ENCODE measurements at regions not wholly inside any gene's neighbourhood (a gene's known extent, or its start where the extent isn't known, plus 50 kb on each side); places are given as distances from the start of the nearest gene placed in this dataset.
"Not testable (repeated sequence)": the region's sequence is repeated elsewhere in the genome, so short reads cannot be mapped to it uniquely, and the experiment has no call there.

- TSS peak; percentile 3 for BruUV-seq (replicated peaks)
- DNase-seq (ENCODE audit: low spot score); H3K9me3 ChIP-seq (ENCODE audit: low read length); intact Hi-C loops (cut with micrococcal nuclease; ENCODE audit: unreplicated experiment); POLR2A ChIA-PET; H3K27ac ChIP-seq (ENCODE audit: extremely low read length, insufficient read depth, low read length); CTCF ChIA-PET (ENCODE audit: low intra/inter-chr PET ratio, low total read pairs); H3K4me1 ChIP-seq (ENCODE audit: insufficient read depth, low read length); FAIRE-seq; H3K4me2 ChIP-seq (ENCODE audit: low read depth, low read length); H2AFZ ChIP-seq (ENCODE audit: low read length); H3K79me2 ChIP-seq (ENCODE audit: insufficient read depth, low read length); H3K27me3 ChIP-seq (ENCODE audit: control insufficient read depth in 1 of 2, insufficient read depth in 2 of 2, low read length in 2 of 2); ATAC-seq; H4K20me1 ChIP-seq (ENCODE audit: insufficient read depth, low read length); H3K4me3 ChIP-seq (replicated peaks in 1 of 3; ENCODE audit: insufficient read depth in 1 of 3, low read depth in 2 of 3, low read length in 3 of 3); H3K9ac ChIP-seq (ENCODE audit: insufficient read depth, low read depth, low read length): not testable (repeated sequence)
- WGBS (ENCODE audit: low lambda C conversion rate) = 100% methylated on average over 5 of the region's 5 CpGs
- in situ Hi-C loops (cut with HindIII; ENCODE audit: extremely low pct_ligation_motif_present, low pct_unique_long_range_greater_than_20kb) = loop anchor here (10.0 kb wide), 1 partner anchor 56 kb away; no protein-coding TSS in a partner anchor
- peaks cover 10 to 48% of the 10 kb centered on the region in 2 experiments; a peak in 4 of 5 replicates for H3K36me3 ChIP-seq (replicated peaks in 1 of 2; ENCODE audit: control insufficient read depth in 1 of 2, insufficient read depth in 2 of 2, low read length in 2 of 2)
These were observed 62.6 kb upstream of the BDH1 start for GRCh38 chr3:197618408-197618807.

- BruUV-seq (replicated peaks) = no TSS peak
- ATAC-seq (no peak), DNase-seq (ENCODE audit: low spot score) (no peak), FAIRE-seq (no peak)
- Histone ChIP-seq H3K4me1 (ENCODE audit: insufficient read depth, low read length) (no peaks in the 10 kb centered on the region), H3K79me2 (ENCODE audit: insufficient read depth, low read length) (no peaks in the 10 kb centered on the region), H3K9ac (ENCODE audit: insufficient read depth, low read depth, low read length) (no peak overlapping the region), H3K36me3 (replicated peaks in 1 of 2; ENCODE audit: control insufficient read depth in 1 of 2, insufficient read depth in 2 of 2, low read length in 2 of 2) (peaks cover 7 to 54% of the 10 kb centered on the region in 2 experiments; a peak in 4 of 5 replicates), H4K20me1 (ENCODE audit: insufficient read depth, low read length) (no peaks in the 10 kb centered on the region), H2AFZ (ENCODE audit: low read length) (no peak overlapping the region), H3K27ac (ENCODE audit: extremely low read length, insufficient read depth, low read length) (no peak overlapping the region), H3K4me3 (replicated peaks in 1 of 3; ENCODE audit: insufficient read depth in 1 of 3, low read depth in 2 of 3, low read length in 3 of 3) (no peak overlapping the region), H3K4me2 (ENCODE audit: low read depth, low read length) (no peak overlapping the region), H3K27me3 (ENCODE audit: control insufficient read depth in 1 of 2, insufficient read depth in 2 of 2, low read length in 2 of 2) (no peaks in the 10 kb centered on the region), H3K9me3 (ENCODE audit: low read length) (no peaks in the 10 kb centered on the region)
- WGBS (ENCODE audit: low lambda C conversion rate) = 93% methylated on average over 3 of the region's 3 CpGs
- in situ Hi-C loops (cut with HindIII; ENCODE audit: extremely low pct_ligation_motif_present, low pct_unique_long_range_greater_than_20kb) (loop anchor here (10.0 kb wide), 1 partner anchor 59 kb away; no protein-coding TSS in a partner anchor), intact Hi-C loops (cut with micrococcal nuclease; ENCODE audit: unreplicated experiment) (no loop called here)
- ChIA-PET CTCF (ENCODE audit: low intra/inter-chr PET ratio, low total read pairs) (no interaction called here), POLR2A (no interaction called here)
- TF ChIP-seq SATB2 (CRISPR knock-in tag; IDR thresholded peaks at IDR 0.05) (no peak), TFE3 (CRISPR knock-in tag; IDR thresholded peaks at IDR 0.05) (no peak), HOMEZ (CRISPR knock-in tag; IDR thresholded peaks at IDR 0.05; ENCODE audit: low read depth) (no peak), ZNF235 (CRISPR knock-in tag; IDR thresholded peaks at IDR 0.05; ENCODE audit: borderline replicate concordance) (no peak), ZNF280B (CRISPR knock-in tag; IDR thresholded peaks at IDR 0.05; ENCODE audit: borderline replicate concordance) (no peak), ZNF639 (CRISPR knock-in tag; conservative IDR thresholded peaks at IDR 0.05) (no peak), SIX4 (CRISPR knock-in tag; IDR thresholded peaks at IDR 0.05) (no peak), ZNF274 (CRISPR knock-in tag; IDR thresholded peaks at IDR 0.05) (no peak), TIGD3 (CRISPR knock-in tag; IDR thresholded peaks at IDR 0.05; ENCODE audit: borderline replicate concordance) (no peak), ZNF329 (CRISPR knock-in tag; IDR thresholded peaks at IDR 0.05; ENCODE audit: low read depth) (no peak), ZNF367 (CRISPR knock-in tag; IDR thresholded peaks at IDR 0.05; ENCODE audit: borderline replicate concordance) (no peak), NBN (conservative IDR thresholded peaks at IDR 0.05) (no peak)
These were observed 59.7 kb upstream of the BDH1 start for GRCh38 chr3:197615430-197615829.
